Mesenchymal stem cell (in vitro differentiated cells and primary cell): ENCODE measurements at regions not wholly inside any gene's neighbourhood (a gene's known extent, or its start where the extent isn't known, plus 50 kb on each side); places are given as distances from the start of the nearest gene placed in this dataset.

ENCODE experiments used
- DNase-seq: peaks from one replicate; pipeline ENCODE4 v3.0.0-alpha.2; 2013
- H2AFZ ChIP-seq: one replicate; pipeline ENCODE4 v1.6.1; 2013; ENCODE audit warnings: low read depth, mild to moderate bottlenecking, control low read depth, inconsistent platforms, low read length, moderate library complexity
- H2AK5ac ChIP-seq: 2 replicates; pipeline ENCODE4 v1.6.1; 2013; ENCODE audit warnings: low read length, moderate library complexity, mild to moderate bottlenecking, inconsistent platforms; ENCODE audit not compliant: severe bottlenecking
- H2BK120ac ChIP-seq: one replicate; pipeline ENCODE4 v1.6.1; 2013; ENCODE audit warnings: low read depth, mild to moderate bottlenecking, inconsistent platforms, low read length, moderate library complexity
- H2BK12ac ChIP-seq, 2 experiments: one replicate each; pipeline ENCODE4 v1.6.1; 2013; ENCODE audit warnings: inconsistent platforms in 2 of 2, low read length in 2 of 2, mild to moderate bottlenecking in 2 of 2, moderate library complexity in 2 of 2, control low read depth in 1 of 2
- H2BK15ac ChIP-seq: one replicate; pipeline ENCODE4 v1.6.1; 2013; ENCODE audit warnings: mild to moderate bottlenecking, low read depth, inconsistent platforms; ENCODE audit not compliant: poor library complexity, severe bottlenecking
- H2BK5ac ChIP-seq: 2 replicates; pipeline ENCODE4 v1.6.1; 2013; ENCODE audit warnings: low read depth, mild to moderate bottlenecking, low read length, control low read depth, inconsistent platforms; ENCODE audit not compliant: poor library complexity, severe bottlenecking
- H3K14ac ChIP-seq, 2 experiments: one replicate each; pipeline ENCODE4 v1.6.1; 2013; ENCODE audit warnings: inconsistent platforms in 2 of 2, low read length in 2 of 2, control low read depth in 1 of 2, mild to moderate bottlenecking in 1 of 2, moderate library complexity in 1 of 2
- H3K18ac ChIP-seq, 2 experiments: one replicate each; pipeline ENCODE4 v1.6.1; 2013; ENCODE audit warnings: inconsistent platforms in 2 of 2, low read length in 2 of 2, control low read depth in 1 of 2, low read depth in 1 of 2, mild to moderate bottlenecking in 1 of 2
- H3K23ac ChIP-seq, 2 experiments: one replicate each; pipeline ENCODE4 v1.6.1; 2013; ENCODE audit warnings: inconsistent platforms in 2 of 2, low read length in 2 of 2, mild to moderate bottlenecking in 2 of 2, moderate library complexity in 2 of 2, control low read depth in 1 of 2
- H3K27ac ChIP-seq: 2 replicates; pipeline ENCODE4 v1.5.1; 2013; ENCODE audit warnings: mild to moderate bottlenecking, moderate library complexity, low read length, control low read depth, inconsistent platforms; ENCODE audit not compliant: poor library complexity, severe bottlenecking
- H3K27me3 ChIP-seq, 2 experiments: 2 replicates each; pipeline versions ENCODE4 v1.6.1 to v1.7.0; 2013; ENCODE audit warnings: low read length in 2 of 2, mild to moderate bottlenecking in 2 of 2, moderate library complexity in 2 of 2, control low read depth in 1 of 2, inconsistent platforms in 1 of 2; ENCODE audit not compliant: control insufficient read depth in 1 of 2, insufficient read depth in 1 of 2
- H3K36me3 ChIP-seq, 2 experiments: 2 replicates each; pipeline versions ENCODE4 v1.6.1 to v1.7.0; 2013; ENCODE audit warnings: low read length in 2 of 2, control low read depth in 1 of 2, inconsistent platforms in 1 of 2, low read depth in 1 of 2, mild to moderate bottlenecking in 1 of 2; ENCODE audit not compliant: insufficient read depth in 2 of 2, control insufficient read depth in 1 of 2
- H3K4ac ChIP-seq, 2 experiments: one replicate each; pipeline ENCODE4 v1.6.1; 2013; ENCODE audit warnings: inconsistent platforms in 2 of 2, low read length in 2 of 2, mild to moderate bottlenecking in 2 of 2, moderate library complexity in 2 of 2, control low read depth in 1 of 2, low read depth in 1 of 2
- H3K4me1 ChIP-seq: 2 replicates; pipeline ENCODE4 v1.6.1; 2013; ENCODE audit warnings: low read depth, low read length, control low read depth; ENCODE audit not compliant: control insufficient read depth, insufficient read depth
- H3K4me2 ChIP-seq: 2 replicates; pipeline ENCODE4 v1.6.1; 2013; ENCODE audit warnings: low read length, mild to moderate bottlenecking, inconsistent platforms; ENCODE audit not compliant: poor library complexity, severe bottlenecking
- H3K4me3 ChIP-seq, 2 experiments: 2 replicates each; pipeline versions ENCODE4 v1.5.1 to v1.7.0; 2013; ENCODE audit warnings: low read length in 2 of 2, mild to moderate bottlenecking in 2 of 2, control low read depth in 1 of 2, low read depth in 1 of 2; ENCODE audit not compliant: insufficient read depth in 1 of 2
- H3K79me1 ChIP-seq: replicated peaks from 2 replicates; pipeline ENCODE4 v1.6.1; 2013; ENCODE audit warnings: mild to moderate bottlenecking, control low read depth, low read length, inconsistent platforms; ENCODE audit not compliant: poor library complexity, severe bottlenecking
- H3K9ac ChIP-seq: 2 replicates; pipeline ENCODE4 v1.7.0; 2013; ENCODE audit warnings: mild to moderate bottlenecking, low read length, moderate library complexity
- H3K9me3 ChIP-seq: 2 replicates; pipeline ENCODE4 v1.7.0; 2013; ENCODE audit warnings: mild to moderate bottlenecking, low read length; ENCODE audit not compliant: control insufficient read depth
- H4K8ac ChIP-seq: one replicate; pipeline ENCODE4 v1.6.1; 2013; ENCODE audit warnings: inconsistent platforms, mild to moderate bottlenecking, low read length, moderate library complexity
- H4K91ac ChIP-seq: one replicate; pipeline ENCODE4 v1.6.1; 2013; ENCODE audit warnings: mild to moderate bottlenecking, low read length, inconsistent platforms
- WGBS: methylation state at CpG from one replicate; pipeline ENCODE4 v1.1.7; 2013; ENCODE audit warnings: mixed read lengths; 5-methylcytosine and 5-hydroxymethylcytosine counted together

GRCh38 chr2:234398531-234398930 lies 98.3 kb downstream of the ARL4C start:
- no peak overlapping the region for H4K8ac ChIP-seq
- H3K4me2 ChIP-seq: no peak overlapping the region
- no peak overlapping the region for H3K23ac ChIP-seq
- H3K36me3 ChIP-seq: no peaks in the 10 kb centered on the region
- H3K4ac ChIP-seq: no peak overlapping the region
- H3K4me3 ChIP-seq: no peak overlapping the region
- H3K27ac ChIP-seq: no peak overlapping the region
- no peak overlapping the region for H3K14ac ChIP-seq
- no peak for DNase-seq
- H3K9me3 ChIP-seq: no peaks in the 10 kb centered on the region
- H3K79me1 ChIP-seq: no peaks in the 10 kb centered on the region
- H3K18ac ChIP-seq: no peak overlapping the region
- H3K9ac ChIP-seq: no peak overlapping the region
- H2AFZ ChIP-seq: no peak overlapping the region
- no peak overlapping the region for H4K91ac ChIP-seq
- peaks cover 21% of the 10 kb centered on the region for H3K4me1 ChIP-seq
- WGBS: 82% methylated on average over 3 of the region's 3 CpGs
- no peak overlapping the region for H2BK5ac ChIP-seq
- no peak overlapping the region for H2BK15ac ChIP-seq
- peak overlapping the region; percentile 40 for H2AK5ac ChIP-seq
- no peaks in the 10 kb centered on the region for H3K27me3 ChIP-seq
- H2BK120ac ChIP-seq: no peak overlapping the region
- H2BK12ac ChIP-seq: no peak overlapping the region

GRCh38 chr2:234395891-234396420 lies 100.9 kb downstream of the ARL4C start:
- Histone ChIP-seq H2AK5ac (no peak overlapping the region), H3K36me3 (no peaks in the 10 kb centered on the region), H2BK5ac (no peak overlapping the region), H4K91ac (no peak overlapping the region), H4K8ac (no peak overlapping the region), H3K9ac (no peak overlapping the region), H2BK12ac (no peak overlapping the region), H3K18ac (no peak overlapping the region), H3K27me3 (no peaks in the 10 kb centered on the region), H3K4me3 (no peak overlapping the region), H2BK120ac (no peak overlapping the region), H2BK15ac (no peak overlapping the region), H3K14ac (no peak overlapping the region), H3K9me3 (no peaks in the 10 kb centered on the region), H3K27ac (no peak overlapping the region), H3K4me1 (peaks cover 19% of the 10 kb centered on the region), H3K79me1 (no peaks in the 10 kb centered on the region), H3K4ac (no peak overlapping the region), H3K23ac (no peak overlapping the region), H3K4me2 (no peak overlapping the region), H2AFZ (no peak overlapping the region)
- no peak for DNase-seq
- 66% methylated on average over 6 of the region's 6 CpGs for WGBS

- no peaks in the 10 kb centered on the region for H3K79me1 ChIP-seq
- no peak overlapping the region for H2BK5ac ChIP-seq
- no peak overlapping the region for H2BK12ac ChIP-seq
- DNase-seq: no peak
- H3K18ac ChIP-seq: no peak overlapping the region
- no peak overlapping the region for H2BK120ac ChIP-seq
- no peaks in the 10 kb centered on the region for H3K9me3 ChIP-seq
- H4K91ac ChIP-seq: no peak overlapping the region
- no peak overlapping the region for H2BK15ac ChIP-seq
- H3K4me1 ChIP-seq: peaks cover 13% of the 10 kb centered on the region
- no peak overlapping the region for H3K4me3 ChIP-seq
- no peak overlapping the region for H3K9ac ChIP-seq
- H3K27ac ChIP-seq: no peak overlapping the region
- H3K23ac ChIP-seq: no peak overlapping the region
- H3K27me3 ChIP-seq: no peaks in the 10 kb centered on the region
- H2AK5ac ChIP-seq: no peak overlapping the region
- H3K36me3 ChIP-seq: no peaks in the 10 kb centered on the region
- no peak overlapping the region for H4K8ac ChIP-seq
- H3K4me2 ChIP-seq: no peak overlapping the region
- no peak overlapping the region for H3K4ac ChIP-seq
- no peak overlapping the region for H2AFZ ChIP-seq
- no peak overlapping the region for H3K14ac ChIP-seq
- WGBS: 93% methylated on average over 2 of the region's 4 CpGs
Measured at GRCh38 chr2:234394450-234394849, 102.4 kb downstream of the ARL4C start.

GRCh38 chr2:234393354-234393753 lies 103.5 kb downstream of the ARL4C start:
- DNase-seq: no peak
- no peak overlapping the region for H2BK120ac ChIP-seq
- 83% methylated on average over 3 of the region's 3 CpGs for WGBS
- no peak overlapping the region for H3K4me2 ChIP-seq
- no peaks in the 10 kb centered on the region for H3K79me1 ChIP-seq
- H2BK12ac ChIP-seq: no peak overlapping the region
- H3K4me3 ChIP-seq: no peak overlapping the region
- H3K27me3 ChIP-seq: no peaks in the 10 kb centered on the region
- no peak overlapping the region for H3K27ac ChIP-seq
- H3K36me3 ChIP-seq: no peaks in the 10 kb centered on the region
- H2BK15ac ChIP-seq: no peak overlapping the region
- no peak overlapping the region for H2BK5ac ChIP-seq
- no peak overlapping the region for H2AFZ ChIP-seq
- H3K9ac ChIP-seq: no peak overlapping the region
- no peaks in the 10 kb centered on the region for H3K9me3 ChIP-seq
- no peak overlapping the region for H4K91ac ChIP-seq
- H3K4me1 ChIP-seq: peaks cover 11% of the 10 kb centered on the region
- H3K18ac ChIP-seq: no peak overlapping the region
- H2AK5ac ChIP-seq: peak overlapping the region; percentile 19
- H3K14ac ChIP-seq: no peak overlapping the region
- H3K4ac ChIP-seq: no peak overlapping the region
- no peak overlapping the region for H4K8ac ChIP-seq
- no peak overlapping the region for H3K23ac ChIP-seq
